NB4 (cell line): ENCODE measurements at regions not wholly inside any gene's neighbourhood (a gene's known extent, or its start where the extent isn't known, plus 50 kb on each side); places are given as distances from the start of the nearest gene placed in this dataset.

Experiments
- CTCF ChIP-seq: IDR thresholded peaks from one replicate; pipeline ENCODE4 v1.5.1; 2012; ENCODE audit warnings: low read depth, low read length
- MYC ChIP-seq: IDR thresholded peaks from 2 replicates; pipeline ENCODE4 v1.6.1; 2011; ENCODE audit warnings: low read depth, low read length

- no peak for TF ChIP-seq MYC
- TF ChIP-seq CTCF: no peak
Measured at GRCh38 chr7:109552017-109552416, 982.3 kb downstream of the DNAJB9 start.
